Neural progenitor cell (in vitro differentiated cells): ENCODE measurements at regions not wholly inside any gene's neighbourhood (a gene's known extent, or its start where the extent isn't known, plus 50 kb on each side); places are given as distances from the start of the nearest gene placed in this dataset.
"Not testable (repeated sequence)": the region's sequence is repeated elsewhere in the genome, so short reads cannot be mapped to it uniquely, and the experiment has no call there.

Experiments
- DNase-seq: peaks from one replicate; pipeline ENCODE4 v3.0.0-alpha.2; 2016; ENCODE audit warnings: low spot score
- H2AFZ ChIP-seq: fragments of 200-600 bp; sonication (generic); replicated peaks from 2 replicates; pipeline ENCODE4 v1.6.1; 2016; ENCODE audit warnings: antibody characterized with exemption
- H3F3A ChIP-seq: fragments of 200-600 bp; sonication (generic); 2 replicates; pipeline ENCODE4 v1.6.1; 2016; ENCODE audit warnings: antibody characterized with exemption, low read depth
- H3K27ac ChIP-seq: fragments of 200-600 bp; sonication (generic); 2 replicates; pipeline ENCODE4 v1.5.1; 2016; ENCODE audit warnings: mild to moderate bottlenecking
- H3K27me3 ChIP-seq: fragments of 200-600 bp; sonication (generic); 2 replicates; pipeline ENCODE4 v1.6.1; 2016; ENCODE audit warnings: mild to moderate bottlenecking, moderate library complexity
- H3K36me3 ChIP-seq: fragments of 200-600 bp; sonication (generic); 2 replicates; pipeline ENCODE4 v1.5.1; 2016
- H3K4me1 ChIP-seq: fragments of 200-600 bp; sonication (generic); 2 replicates; pipeline ENCODE4 v1.6.1; 2016; ENCODE audit warnings: mixed run types
- H3K4me2 ChIP-seq: fragments of 200-600 bp; sonication (generic); 2 replicates; pipeline ENCODE4 v1.6.1; 2016
- H3K4me3 ChIP-seq: fragments of 200-600 bp; sonication (generic); 2 replicates; pipeline ENCODE4 v1.5.1; 2016
- H3K79me2 ChIP-seq: fragments of 200-600 bp; sonication (generic); 2 replicates; pipeline ENCODE4 v1.6.1; 2016; ENCODE audit warnings: low read depth
- H3K9ac ChIP-seq: fragments of 200-600 bp; sonication (generic); 2 replicates; pipeline ENCODE4 v1.6.1; 2016
- H3K9me3 ChIP-seq: fragments of 200-600 bp; sonication (generic); 2 replicates; pipeline ENCODE4 v1.5.1; 2016; ENCODE audit warnings: low read depth
- H4K20me1 ChIP-seq: fragments of 200-600 bp; sonication (generic); 2 replicates; pipeline ENCODE4 v1.6.1; 2016; ENCODE audit warnings: low read depth
- H3K27ac Mint-ChIP-seq: 3 replicates; pipeline ENCODE4 v1.8.0; 2021; ENCODE audit warnings: mixed read lengths
- H3K27me3 Mint-ChIP-seq: 2 replicates; pipeline ENCODE4 v1.8.0; 2022; ENCODE audit warnings: low read depth, mild to moderate bottlenecking, inconsistent platforms, moderate library complexity, mixed read lengths; ENCODE audit not compliant: insufficient read depth
- H3K36me3 Mint-ChIP-seq: 3 replicates; pipeline ENCODE4 v1.8.0; 2021; ENCODE audit warnings: mixed read lengths
- H3K4me1 Mint-ChIP-seq: 3 replicates; pipeline ENCODE4 v1.8.0; 2021; ENCODE audit warnings: mixed read lengths
- H3K4me3 Mint-ChIP-seq: 3 replicates; pipeline ENCODE4 v1.8.0; 2021; ENCODE audit warnings: mild to moderate bottlenecking, moderate library complexity, mixed read lengths
- H3K9me3 Mint-ChIP-seq: 3 replicates; pipeline ENCODE4 v1.8.0; 2020; ENCODE audit warnings: mixed read lengths
- CTCF ChIP-seq: fragments of 200-600 bp; sonication (generic); IDR thresholded peaks from 2 replicates; pipeline ENCODE4 v1.5.1; 2017; ENCODE audit warnings: antibody characterized with exemption, mild to moderate bottlenecking
- EZH2 ChIP-seq: fragments of 200-600 bp; sonication (generic); IDR thresholded peaks from 2 replicates; pipeline ENCODE4 v1.6.1; 2017; ENCODE audit warnings: antibody characterized with exemption, mild to moderate bottlenecking, moderate library complexity
- EZH2phosphoT487 ChIP-seq: fragments of 200-600 bp; sonication (generic); IDR thresholded peaks from 2 replicates; pipeline ENCODE4 v1.6.1; 2017; ENCODE audit warnings: antibody characterized with exemption

- Mint-ChIP-seq H3K4me3 (no peak overlapping the region), H3K9me3 (no peaks in the 10 kb centered on the region), H3K4me1 (no peaks in the 10 kb centered on the region), H3K36me3 (no peaks in the 10 kb centered on the region), H3K27ac (no peak overlapping the region), H3K27me3 (no peaks in the 10 kb centered on the region)
- Histone ChIP-seq H3K4me3 (no peak overlapping the region), H2AFZ (no peak overlapping the region), H3F3A (no peaks in the 10 kb centered on the region), H3K9ac (no peak overlapping the region), H3K27ac (no peak overlapping the region), H3K4me2 (no peak overlapping the region), H3K27me3 (no peaks in the 10 kb centered on the region), H3K9me3 (no peaks in the 10 kb centered on the region), H3K36me3 (no peaks in the 10 kb centered on the region), H3K79me2 (no peaks in the 10 kb centered on the region), H4K20me1 (no peaks in the 10 kb centered on the region), H3K4me1 (no peaks in the 10 kb centered on the region)
- DNase-seq: no peak
- TF ChIP-seq CTCF (no peak), EZH2phosphoT487 (no peak), EZH2 (no peak)
These were observed 734.0 kb upstream of the DIAPH2 start for GRCh38 chrX:95950679-95951078.

- Histone ChIP-seq H3F3A (no peaks in the 10 kb centered on the region), H3K79me2 (no peaks in the 10 kb centered on the region), H3K4me1 (no peaks in the 10 kb centered on the region), H3K27ac (no peak overlapping the region), H2AFZ (no peak overlapping the region), H3K9me3 (no peaks in the 10 kb centered on the region), H4K20me1 (no peaks in the 10 kb centered on the region), H3K27me3 (no peaks in the 10 kb centered on the region), H3K9ac (no peak overlapping the region), H3K36me3 (no peaks in the 10 kb centered on the region), H3K4me2 (no peak overlapping the region), H3K4me3 (no peak overlapping the region)
- DNase-seq: no peak
- no peaks in the 10 kb centered on the region for H3K27me3 Mint-ChIP-seq
- no peak overlapping the region for H3K4me3 Mint-ChIP-seq
- H3K36me3 Mint-ChIP-seq: no peaks in the 10 kb centered on the region
- H3K9me3 Mint-ChIP-seq: peaks cover 2% of the 10 kb centered on the region
- no peak overlapping the region for H3K27ac Mint-ChIP-seq
- H3K4me1 Mint-ChIP-seq: no peaks in the 10 kb centered on the region
- TF ChIP-seq EZH2phosphoT487 (no peak), CTCF (no peak), EZH2 (no peak)
These were observed 731.1 kb upstream of the DIAPH2 start for GRCh38 chrX:95953564-95953963.

- Mint-ChIP-seq H3K27ac (no peak overlapping the region), H3K36me3 (no peaks in the 10 kb centered on the region), H3K27me3 (no peaks in the 10 kb centered on the region), H3K4me1 (no peaks in the 10 kb centered on the region), H3K9me3 (peaks cover 4% of the 10 kb centered on the region), H3K4me3 (no peak overlapping the region)
- Histone ChIP-seq H3K4me1 (no peaks in the 10 kb centered on the region), H3K4me2 (no peak overlapping the region), H3F3A (no peaks in the 10 kb centered on the region), H2AFZ (no peak overlapping the region), H3K4me3 (no peak overlapping the region), H3K9ac (no peak overlapping the region), H3K9me3 (no peaks in the 10 kb centered on the region), H4K20me1 (no peaks in the 10 kb centered on the region), H3K27me3 (no peaks in the 10 kb centered on the region), H3K36me3 (no peaks in the 10 kb centered on the region), H3K79me2 (no peaks in the 10 kb centered on the region), H3K27ac (no peak overlapping the region)
- no peak for DNase-seq
- no peak for TF ChIP-seq EZH2phosphoT487
- TF ChIP-seq EZH2: no peak
- TF ChIP-seq CTCF: no peak
These were observed 727.9 kb upstream of the DIAPH2 start for GRCh38 chrX:95956745-95957144.

GRCh38 chrX:95973456-95974095 lies 711.1 kb upstream of the DIAPH2 start:
- H4K20me1 ChIP-seq, DNase-seq, H3K4me2 ChIP-seq, H3K27ac Mint-ChIP-seq, H3K9ac ChIP-seq, H3K4me3 Mint-ChIP-seq, H3K4me3 ChIP-seq, H3K9me3 Mint-ChIP-seq, H3F3A ChIP-seq, H3K4me1 ChIP-seq, H3K27me3 ChIP-seq, H2AFZ ChIP-seq, H3K27me3 Mint-ChIP-seq, H3K27ac ChIP-seq, H3K4me1 Mint-ChIP-seq, H3K36me3 ChIP-seq, H3K36me3 Mint-ChIP-seq, H3K9me3 ChIP-seq, H3K79me2 ChIP-seq: not testable (repeated sequence)
